Epithelial cell of esophagus (primary cell): ENCODE measurements at regions not wholly inside any gene's neighbourhood (a gene's known extent, or its start where the extent isn't known, plus 50 kb on each side); places are given as distances from the start of the nearest gene placed in this dataset.
"Not testable (repeated sequence)": the region's sequence is repeated elsewhere in the genome, so short reads cannot be mapped to it uniquely, and the experiment has no call there.

Experiments
- DNase-seq: peaks from one replicate; pipeline ENCODE4 v3.0.0; 2010; ENCODE audit warnings: low read depth
- H3K4me3 ChIP-seq: 2 replicates; pipeline ENCODE4 v1.5.1; 2011; ENCODE audit warnings: mild to moderate bottlenecking, low read length, control low read depth
- TF ChIP-seq, protein P1 (sequence below): IDR thresholded peaks from 2 replicates; pipeline ENCODE4 v1.5.1; 2011; ENCODE audit warnings: low read depth, mild to moderate bottlenecking, low read length, control low read depth, inconsistent platforms; ENCODE audit not compliant: insufficient read depth; ENCODE audit errors: missing control alignments

DNA sequence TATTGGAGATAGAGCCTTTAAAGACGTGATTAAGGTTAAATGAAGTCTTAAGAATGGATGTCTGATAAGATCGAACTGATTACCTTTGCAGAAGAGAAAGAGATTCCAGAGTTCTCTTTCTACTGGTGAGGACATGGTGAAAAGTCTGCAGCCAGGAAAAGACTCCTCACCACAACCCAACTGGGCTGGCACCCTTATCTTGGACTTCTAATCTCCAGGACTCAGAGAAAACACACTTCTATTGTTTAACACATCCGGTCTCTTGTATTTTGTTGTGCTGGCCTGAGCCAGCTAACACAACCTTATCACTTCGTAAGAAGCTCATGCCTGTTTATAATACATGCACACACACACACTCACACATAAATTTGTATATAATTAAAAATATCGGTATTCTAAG lies 489.1 kb downstream of the PRDM9 start:
- TF ChIP-seq, protein P1, sequence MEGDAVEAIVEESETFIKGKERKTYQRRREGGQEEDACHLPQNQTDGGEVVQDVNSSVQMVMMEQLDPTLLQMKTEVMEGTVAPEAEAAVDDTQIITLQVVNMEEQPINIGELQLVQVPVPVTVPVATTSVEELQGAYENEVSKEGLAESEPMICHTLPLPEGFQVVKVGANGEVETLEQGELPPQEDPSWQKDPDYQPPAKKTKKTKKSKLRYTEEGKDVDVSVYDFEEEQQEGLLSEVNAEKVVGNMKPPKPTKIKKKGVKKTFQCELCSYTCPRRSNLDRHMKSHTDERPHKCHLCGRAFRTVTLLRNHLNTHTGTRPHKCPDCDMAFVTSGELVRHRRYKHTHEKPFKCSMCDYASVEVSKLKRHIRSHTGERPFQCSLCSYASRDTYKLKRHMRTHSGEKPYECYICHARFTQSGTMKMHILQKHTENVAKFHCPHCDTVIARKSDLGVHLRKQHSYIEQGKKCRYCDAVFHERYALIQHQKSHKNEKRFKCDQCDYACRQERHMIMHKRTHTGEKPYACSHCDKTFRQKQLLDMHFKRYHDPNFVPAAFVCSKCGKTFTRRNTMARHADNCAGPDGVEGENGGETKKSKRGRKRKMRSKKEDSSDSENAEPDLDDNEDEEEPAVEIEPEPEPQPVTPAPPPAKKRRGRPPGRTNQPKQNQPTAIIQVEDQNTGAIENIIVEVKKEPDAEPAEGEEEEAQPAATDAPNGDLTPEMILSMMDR, result no peak
- DNase-seq, result no peak
- H3K4me3 ChIP-seq, result no peak overlapping the region

GRCh38 chr5:24005384-24005783 lies 498.0 kb downstream of the PRDM9 start:
- DNase-seq, result peak; percentile 4
- H3K4me3 ChIP-seq, result no peak overlapping the region
- TF ChIP-seq, protein P1, result no peak

- DNase-seq, H3K4me3 ChIP-seq: not testable (repeated sequence)
Observed at GRCh38 chr5:24017710-24018109, 510.3 kb downstream of the PRDM9 start.

- H3K4me3 ChIP-seq, result no peak overlapping the region
- TF ChIP-seq, protein P1, result no peak
Observed at GRCh38 chr5:24026288-24026687, 518.9 kb downstream of the PRDM9 start.

GRCh38 chr5:24042688-24043087 lies 535.3 kb downstream of the PRDM9 start:
- DNase-seq, result no peak
- H3K4me3 ChIP-seq, result no peak overlapping the region
- TF ChIP-seq, protein P1, result no peak

More at GRCh38 chr5:24026288-24026687, 518.9 kb downstream of the PRDM9 start:
- DNase-seq, result no peak

GRCh38 chr5:24045046-24045445 lies 537.6 kb downstream of the PRDM9 start:
- no peak overlapping the region for H3K4me3 ChIP-seq
- DNase-seq, result no peak
- TF ChIP-seq, protein P1, result no peak

DNA sequence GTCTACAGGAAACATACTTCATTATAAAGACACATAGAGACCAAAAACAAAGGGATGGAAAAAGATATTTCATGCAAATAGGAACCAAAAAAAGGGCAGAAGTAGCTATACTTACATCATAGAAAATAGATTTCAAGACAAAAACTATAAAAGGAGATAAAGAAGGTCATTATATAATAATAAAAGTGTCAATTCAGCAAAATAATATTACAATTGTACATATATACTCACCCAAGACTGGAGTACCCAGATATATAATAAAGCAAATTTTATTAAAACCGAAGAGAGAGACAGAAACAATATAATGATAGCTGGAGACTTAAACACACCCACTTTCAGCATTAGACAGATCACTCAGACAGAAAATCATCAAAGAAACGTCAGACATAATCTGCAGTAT lies 546.3 kb downstream of the PRDM9 start:
- DNase-seq, result no peak
- no peak overlapping the region for H3K4me3 ChIP-seq
- TF ChIP-seq, protein P1, result no peak
